ENCODE measurements at regions not wholly inside any gene's neighbourhood (a gene's known extent, or its start where the extent isn't known, plus 50 kb on each side); places are given as distances from the start of the nearest gene placed in this dataset.
"Not testable (repeated sequence)": the region's sequence is repeated elsewhere in the genome, so short reads cannot be mapped to it uniquely, and the experiment has no call there.

- no peak for DNase-seq
These were observed 1937.1 kb upstream of the CDH9 start for GRCh38 chr5:28975508-28975907.

- DNase-seq, result no peak
These were observed 1929.5 kb upstream of the CDH9 start for GRCh38 chr5:28967848-28968247.

- no peak for DNase-seq
These were observed 1923.4 kb upstream of the CDH9 start for GRCh38 chr5:28961816-28962215.

- no peak for DNase-seq
These were observed 1920.2 kb upstream of the CDH9 start for GRCh38 chr5:28958581-28958980.

- DNase-seq, result no peak
These were observed 1919.1 kb upstream of the CDH9 start for GRCh38 chr5:28957450-28957849.

GRCh38 chr5:28954074-28954473 is 1915.7 kb upstream of the CDH9 start:
- no peak for DNase-seq

- no peak for DNase-seq
These were observed 1909.5 kb upstream of the CDH9 start for GRCh38 chr5:28947865-28948264.

GRCh38 chr5:28945859-28946258 is 1907.5 kb upstream of the CDH9 start:
- no peak for DNase-seq

GRCh38 chr5:28929366-28929765 is 1891.0 kb upstream of the CDH9 start:
- DNase-seq, result not testable (repeated sequence)

- DNase-seq, result not testable (repeated sequence)
These were observed 1890.0 kb upstream of the CDH9 start for GRCh38 chr5:28928327-28928790.

GRCh38 chr5:28927559-28928326 is 1889.4 kb upstream of the CDH9 start:
- no peak for DNase-seq

GRCh38 chr5:28926422-28926821 is 1888.0 kb upstream of the CDH9 start:
- no peak for DNase-seq

GRCh38 chr5:28917631-28918030 is 1879.2 kb upstream of the CDH9 start:
- DNase-seq, result no peak

- peak; percentile 98 for DNase-seq
These were observed 1875.9 kb upstream of the CDH9 start for GRCh38 chr5:28914297-28914696.

GRCh38 chr5:28903643-28904042 is 1865.3 kb upstream of the CDH9 start:
- DNase-seq, result peak; percentile 71

- peak; percentile 67 for DNase-seq
These were observed 1858.6 kb upstream of the CDH9 start for GRCh38 chr5:28896949-28897348.

- no peak for DNase-seq
These were observed 1842.5 kb upstream of the CDH9 start for GRCh38 chr5:28880936-28881335.

GRCh38 chr5:28877050-28877449 is 1838.7 kb upstream of the CDH9 start:
- no peak for DNase-seq

- DNase-seq, result no peak
These were observed 1825.6 kb upstream of the CDH9 start for GRCh38 chr5:28864006-28864405.

GRCh38 chr5:28862860-28863196 is 1824.4 kb upstream of the CDH9 start:
- peak; percentile 69 for DNase-seq

GRCh38 chr5:28862137-28862859 is 1823.9 kb upstream of the CDH9 start:
- peak; percentile 80 for DNase-seq

GRCh38 chr5:28855626-28856025 is 1817.2 kb upstream of the CDH9 start:
- DNase-seq, result no peak

- no peak for DNase-seq
These were observed 1812.0 kb upstream of the CDH9 start for GRCh38 chr5:28850320-28850921.

- DNase-seq, result no peak
These were observed 1792.7 kb upstream of the CDH9 start for GRCh38 chr5:28831042-28831441.
